ENCODE measurements at regions not wholly inside any gene's neighbourhood (a gene's known extent, or its start where the extent isn't known, plus 50 kb on each side); places are given as distances from the start of the nearest gene placed in this dataset.

GRCh38 chr16:6852643-6853225 lies 479.9 kb upstream of the RBFOX1 start:
- TF ChIP-seq, protein P1, sequence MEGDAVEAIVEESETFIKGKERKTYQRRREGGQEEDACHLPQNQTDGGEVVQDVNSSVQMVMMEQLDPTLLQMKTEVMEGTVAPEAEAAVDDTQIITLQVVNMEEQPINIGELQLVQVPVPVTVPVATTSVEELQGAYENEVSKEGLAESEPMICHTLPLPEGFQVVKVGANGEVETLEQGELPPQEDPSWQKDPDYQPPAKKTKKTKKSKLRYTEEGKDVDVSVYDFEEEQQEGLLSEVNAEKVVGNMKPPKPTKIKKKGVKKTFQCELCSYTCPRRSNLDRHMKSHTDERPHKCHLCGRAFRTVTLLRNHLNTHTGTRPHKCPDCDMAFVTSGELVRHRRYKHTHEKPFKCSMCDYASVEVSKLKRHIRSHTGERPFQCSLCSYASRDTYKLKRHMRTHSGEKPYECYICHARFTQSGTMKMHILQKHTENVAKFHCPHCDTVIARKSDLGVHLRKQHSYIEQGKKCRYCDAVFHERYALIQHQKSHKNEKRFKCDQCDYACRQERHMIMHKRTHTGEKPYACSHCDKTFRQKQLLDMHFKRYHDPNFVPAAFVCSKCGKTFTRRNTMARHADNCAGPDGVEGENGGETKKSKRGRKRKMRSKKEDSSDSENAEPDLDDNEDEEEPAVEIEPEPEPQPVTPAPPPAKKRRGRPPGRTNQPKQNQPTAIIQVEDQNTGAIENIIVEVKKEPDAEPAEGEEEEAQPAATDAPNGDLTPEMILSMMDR (IDR thresholded peaks at IDR 0.05) = no peak
- no peak for TF ChIP-seq POLR2A (IDR thresholded peaks at IDR 0.05)
